ENCODE measurements at regions not wholly inside any gene's neighbourhood (a gene's known extent, or its start where the extent isn't known, plus 50 kb on each side); places are given as distances from the start of the nearest gene placed in this dataset.

GRCh38 chr6:56904068-56904467 is 50.8 kb upstream of the BEND6 start:
- peaks cover 2 to 5% (median 2%) of the 10 kb centered on the region in 3 donors for H3K4me1 ChIP-seq (ENCODE audit: control insufficient read depth in 3 of 3, insufficient read depth in 3 of 3, low read length in 3 of 3)
- H3K36me3 ChIP-seq (ENCODE audit: control insufficient read depth in 3 of 3, insufficient read depth in 3 of 3, low read length in 3 of 3), result no peaks in the 10 kb centered on the region
- H3K9me3 ChIP-seq (ENCODE audit: control insufficient read depth in 3 of 3, low read length in 3 of 3), result no peaks in the 10 kb centered on the region
- no peak overlapping the region for H3K27ac ChIP-seq (ENCODE audit: low read depth, low read length)
- no peaks in the 10 kb centered on the region for H3K27me3 ChIP-seq (ENCODE audit: control insufficient read depth in 3 of 3, insufficient read depth in 3 of 3, low read length in 3 of 3)
- H3K4me3 ChIP-seq (ENCODE audit: low read length in 3 of 3), result no peak overlapping the region
- no peak overlapping the region for H3K9ac ChIP-seq (ENCODE audit: low read depth in 1 of 3, low read length in 3 of 3)

GRCh38 chr6:56902641-56903464 is 52.1 kb upstream of the BEND6 start:
- Histone ChIP-seq H3K27ac (ENCODE audit: low read depth, low read length) (no peak overlapping the region), H3K4me3 (ENCODE audit: low read length in 3 of 3) (no peak overlapping the region), H3K27me3 (ENCODE audit: control insufficient read depth in 3 of 3, insufficient read depth in 3 of 3, low read length in 3 of 3) (no peaks in the 10 kb centered on the region), H3K9me3 (ENCODE audit: control insufficient read depth in 3 of 3, low read length in 3 of 3) (no peaks in the 10 kb centered on the region), H3K4me1 (ENCODE audit: control insufficient read depth in 3 of 3, insufficient read depth in 3 of 3, low read length in 3 of 3) (peaks cover 2 to 5% (median 2%) of the 10 kb centered on the region in 3 donors), H3K36me3 (ENCODE audit: control insufficient read depth in 3 of 3, insufficient read depth in 3 of 3, low read length in 3 of 3) (no peaks in the 10 kb centered on the region), H3K9ac (ENCODE audit: low read depth in 1 of 3, low read length in 3 of 3) (no peak overlapping the region)

GRCh38 chr6:56900784-56901183 is 54.1 kb upstream of the BEND6 start:
- H3K36me3 ChIP-seq (ENCODE audit: control insufficient read depth in 3 of 3, insufficient read depth in 3 of 3, low read length in 3 of 3), result no peaks in the 10 kb centered on the region
- peaks cover 2 to 5% (median 2%) of the 10 kb centered on the region in 3 donors for H3K4me1 ChIP-seq (ENCODE audit: control insufficient read depth in 3 of 3, insufficient read depth in 3 of 3, low read length in 3 of 3)
- no peaks in the 10 kb centered on the region for H3K27me3 ChIP-seq (ENCODE audit: control insufficient read depth in 3 of 3, insufficient read depth in 3 of 3, low read length in 3 of 3)
- H3K9me3 ChIP-seq (ENCODE audit: control insufficient read depth in 3 of 3, low read length in 3 of 3), result no peaks in the 10 kb centered on the region
- no peak overlapping the region for H3K4me3 ChIP-seq (ENCODE audit: low read length in 3 of 3)
- H3K27ac ChIP-seq (ENCODE audit: low read depth, low read length), result no peak overlapping the region
- H3K9ac ChIP-seq (ENCODE audit: low read depth in 1 of 3, low read length in 3 of 3), result no peak overlapping the region

- Histone ChIP-seq H3K27me3 (ENCODE audit: control insufficient read depth in 3 of 3, insufficient read depth in 3 of 3, low read length in 3 of 3) (no peaks in the 10 kb centered on the region), H3K4me1 (ENCODE audit: control insufficient read depth in 3 of 3, insufficient read depth in 3 of 3, low read length in 3 of 3) (peaks cover 2 to 5% (median 2%) of the 10 kb centered on the region in 3 donors), H3K27ac (ENCODE audit: low read depth, low read length) (no peak overlapping the region), H3K4me3 (ENCODE audit: low read length in 3 of 3) (no peak overlapping the region), H3K9ac (ENCODE audit: low read depth in 1 of 3, low read length in 3 of 3) (no peak overlapping the region), H3K9me3 (ENCODE audit: control insufficient read depth in 3 of 3, low read length in 3 of 3) (no peaks in the 10 kb centered on the region), H3K36me3 (ENCODE audit: control insufficient read depth in 3 of 3, insufficient read depth in 3 of 3, low read length in 3 of 3) (no peaks in the 10 kb centered on the region)
Measured at GRCh38 chr6:56899753-56900152, 55.2 kb upstream of the BEND6 start.

- H3K4me1 ChIP-seq (ENCODE audit: control insufficient read depth in 3 of 3, insufficient read depth in 3 of 3, low read length in 3 of 3), result peaks cover 2 to 5% (median 2%) of the 10 kb centered on the region in 3 donors
- H3K9me3 ChIP-seq (ENCODE audit: control insufficient read depth in 3 of 3, low read length in 3 of 3), result no peaks in the 10 kb centered on the region
- no peak overlapping the region for H3K4me3 ChIP-seq (ENCODE audit: low read length in 3 of 3)
- H3K27ac ChIP-seq (ENCODE audit: low read depth, low read length), result no peak overlapping the region
- no peaks in the 10 kb centered on the region for H3K36me3 ChIP-seq (ENCODE audit: control insufficient read depth in 3 of 3, insufficient read depth in 3 of 3, low read length in 3 of 3)
- H3K27me3 ChIP-seq (ENCODE audit: control insufficient read depth in 3 of 3, insufficient read depth in 3 of 3, low read length in 3 of 3), result no peaks in the 10 kb centered on the region
- H3K9ac ChIP-seq (ENCODE audit: low read depth in 1 of 3, low read length in 3 of 3), result no peak overlapping the region
Measured at GRCh38 chr6:56899311-56899710, 55.6 kb upstream of the BEND6 start.

- Histone ChIP-seq H3K9ac (ENCODE audit: low read depth in 1 of 3, low read length in 3 of 3) (no peak overlapping the region), H3K4me3 (ENCODE audit: low read length in 3 of 3) (no peak overlapping the region), H3K36me3 (ENCODE audit: control insufficient read depth in 3 of 3, insufficient read depth in 3 of 3, low read length in 3 of 3) (no peaks in the 10 kb centered on the region), H3K4me1 (ENCODE audit: control insufficient read depth in 3 of 3, insufficient read depth in 3 of 3, low read length in 3 of 3) (peaks cover 2 to 5% (median 2%) of the 10 kb centered on the region in 3 donors), H3K27me3 (ENCODE audit: control insufficient read depth in 3 of 3, insufficient read depth in 3 of 3, low read length in 3 of 3) (no peaks in the 10 kb centered on the region), H3K27ac (ENCODE audit: low read depth, low read length) (no peak overlapping the region), H3K9me3 (ENCODE audit: control insufficient read depth in 3 of 3, low read length in 3 of 3) (no peaks in the 10 kb centered on the region)
Measured at GRCh38 chr6:56897789-56898529, 56.9 kb upstream of the BEND6 start.

- Histone ChIP-seq H3K9ac (ENCODE audit: low read depth in 1 of 3, low read length in 3 of 3) (no peak overlapping the region), H3K9me3 (ENCODE audit: control insufficient read depth in 3 of 3, low read length in 3 of 3) (no peaks in the 10 kb centered on the region), H3K4me3 (ENCODE audit: low read length in 3 of 3) (no peak overlapping the region)
Measured at GRCh38 chr6:56891754-56892153, 63.2 kb upstream of the BEND6 start.

GRCh38 chr6:56890683-56891429 is 64.1 kb upstream of the BEND6 start:
- Histone ChIP-seq H3K9me3 (ENCODE audit: control insufficient read depth in 3 of 3, low read length in 3 of 3) (no peaks in the 10 kb centered on the region), H3K9ac (ENCODE audit: low read depth in 1 of 3, low read length in 3 of 3) (no peak overlapping the region), H3K36me3 (ENCODE audit: control insufficient read depth in 3 of 3, insufficient read depth in 3 of 3, low read length in 3 of 3) (no peaks in the 10 kb centered on the region), H3K27me3 (ENCODE audit: control insufficient read depth in 3 of 3, insufficient read depth in 3 of 3, low read length in 3 of 3) (no peaks in the 10 kb centered on the region), H3K4me1 (ENCODE audit: control insufficient read depth in 3 of 3, insufficient read depth in 3 of 3, low read length in 3 of 3) (no peaks in the 10 kb centered on the region), H3K4me3 (ENCODE audit: low read length in 3 of 3) (no peak overlapping the region), H3K27ac (ENCODE audit: low read depth, low read length) (no peak overlapping the region)

More at GRCh38 chr6:56891754-56892153, 63.2 kb upstream of the BEND6 start:
- no peak overlapping the region for H3K27ac ChIP-seq (ENCODE audit: low read depth, low read length)
- H3K36me3 ChIP-seq (ENCODE audit: control insufficient read depth in 3 of 3, insufficient read depth in 3 of 3, low read length in 3 of 3), result no peaks in the 10 kb centered on the region
- H3K4me1 ChIP-seq (ENCODE audit: control insufficient read depth in 3 of 3, insufficient read depth in 3 of 3, low read length in 3 of 3), result no peaks in the 10 kb centered on the region
- H3K27me3 ChIP-seq (ENCODE audit: control insufficient read depth in 3 of 3, insufficient read depth in 3 of 3, low read length in 3 of 3), result no peaks in the 10 kb centered on the region

GRCh38 chr6:56890066-56890465 is 64.8 kb upstream of the BEND6 start:
- Histone ChIP-seq H3K9me3 (ENCODE audit: control insufficient read depth in 3 of 3, low read length in 3 of 3) (no peaks in the 10 kb centered on the region), H3K27me3 (ENCODE audit: control insufficient read depth in 3 of 3, insufficient read depth in 3 of 3, low read length in 3 of 3) (no peaks in the 10 kb centered on the region), H3K9ac (ENCODE audit: low read depth in 1 of 3, low read length in 3 of 3) (no peak overlapping the region), H3K4me3 (ENCODE audit: low read length in 3 of 3) (no peak overlapping the region), H3K27ac (ENCODE audit: low read depth, low read length) (no peak overlapping the region), H3K36me3 (ENCODE audit: control insufficient read depth in 3 of 3, insufficient read depth in 3 of 3, low read length in 3 of 3) (no peaks in the 10 kb centered on the region), H3K4me1 (ENCODE audit: control insufficient read depth in 3 of 3, insufficient read depth in 3 of 3, low read length in 3 of 3) (no peaks in the 10 kb centered on the region)
